NCI-H345 treated with DMSO at 0.1 percent for 48 hours (cell line): ENCODE measurements at regions not wholly inside any gene's neighbourhood (a gene's known extent, or its start where the extent isn't known, plus 50 kb on each side); places are given as distances from the start of the nearest gene placed in this dataset.
"Not testable (repeated sequence)": the region's sequence is repeated elsewhere in the genome, so short reads cannot be mapped to it uniquely, and the experiment has no call there.

Experiments
- DNase-seq: peaks from one replicate; lab custom pipeline; 2025; ENCODE audit not compliant: unreplicated experiment; lab: John Stamatoyannopoulos, UW

- no peak for DNase-seq
These were observed 610.5 kb upstream of the LRRTM4 start for GRCh38 chr2:78132391-78133370.

GRCh38 chr2:78145395-78145996, 623.3 kb upstream of the LRRTM4 start:
- DNase-seq, result no peak

- no peak for DNase-seq
These were observed 624.0 kb upstream of the LRRTM4 start for GRCh38 chr2:78145997-78146722.

DNA sequence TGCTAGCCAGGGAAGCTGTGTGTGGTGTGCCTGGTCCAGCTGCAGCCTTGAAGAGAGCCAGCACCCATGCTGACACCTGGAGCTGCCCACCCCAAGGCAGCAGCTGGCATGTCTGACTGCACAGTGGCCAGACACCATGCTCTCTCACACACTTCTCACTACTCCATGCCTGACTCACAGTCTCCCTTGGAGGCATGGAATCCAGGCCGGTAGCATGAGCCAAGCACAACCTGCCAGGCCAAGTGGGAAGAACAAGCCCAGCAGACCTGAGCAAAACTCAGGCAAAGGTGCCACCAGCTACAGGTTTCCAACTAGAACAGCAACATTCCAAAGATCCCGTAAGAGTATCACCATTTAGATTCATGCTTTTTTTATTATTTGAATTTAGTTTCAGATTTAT, 625.3 kb upstream of the LRRTM4 start:
- no peak for DNase-seq

GRCh38 chr2:78154586-78154985, 632.4 kb upstream of the LRRTM4 start:
- no peak for DNase-seq

DNA sequence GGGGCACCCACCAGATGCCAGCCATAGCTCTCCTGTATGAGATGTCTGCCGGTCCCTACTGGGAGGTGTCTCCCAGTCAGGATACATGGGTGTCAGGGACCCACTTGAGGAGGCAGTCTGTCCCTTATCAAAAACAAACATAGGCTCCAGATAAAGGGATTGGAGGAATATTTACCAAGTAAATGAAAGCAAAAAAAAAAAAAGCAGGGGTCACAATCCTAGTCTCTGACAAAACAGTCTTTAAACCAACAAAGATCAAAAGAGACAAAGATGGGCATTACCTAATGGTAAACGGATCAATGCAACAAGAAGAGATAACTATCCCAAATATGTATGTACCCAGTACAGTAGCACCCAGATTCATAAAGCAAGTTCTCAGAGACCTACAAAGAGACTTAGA, 640.0 kb upstream of the LRRTM4 start:
- no peak for DNase-seq

- DNase-seq, result not testable (repeated sequence)
These were observed 650.0 kb upstream of the LRRTM4 start for GRCh38 chr2:78172157-78172556.

GRCh38 chr2:78175645-78176044, 653.5 kb upstream of the LRRTM4 start:
- no peak for DNase-seq

DNA sequence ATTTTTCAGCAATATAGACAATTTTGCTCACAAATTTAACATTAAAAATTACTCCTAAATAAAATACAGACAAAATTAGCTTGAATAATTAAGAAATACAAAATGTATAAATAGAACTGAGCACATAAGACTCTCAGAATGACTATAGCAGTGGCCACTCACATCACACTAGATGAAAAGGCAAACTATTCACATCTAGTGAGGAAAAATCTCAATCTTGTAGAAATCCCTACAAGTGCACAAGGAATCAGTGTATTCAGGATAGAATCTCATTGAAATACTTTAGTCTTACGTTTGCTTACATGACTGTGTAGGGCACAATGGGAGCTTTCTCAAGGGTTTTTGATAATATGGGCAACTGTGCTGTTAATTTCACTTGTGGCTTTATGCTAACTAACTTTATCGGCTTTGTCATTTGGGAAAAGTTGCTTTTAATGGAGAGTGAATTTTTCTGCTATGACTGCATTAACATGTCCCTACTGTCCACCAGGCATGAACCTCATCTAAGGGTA, 678.9 kb upstream of the LRRTM4 start:
- no peak for DNase-seq

DNA sequence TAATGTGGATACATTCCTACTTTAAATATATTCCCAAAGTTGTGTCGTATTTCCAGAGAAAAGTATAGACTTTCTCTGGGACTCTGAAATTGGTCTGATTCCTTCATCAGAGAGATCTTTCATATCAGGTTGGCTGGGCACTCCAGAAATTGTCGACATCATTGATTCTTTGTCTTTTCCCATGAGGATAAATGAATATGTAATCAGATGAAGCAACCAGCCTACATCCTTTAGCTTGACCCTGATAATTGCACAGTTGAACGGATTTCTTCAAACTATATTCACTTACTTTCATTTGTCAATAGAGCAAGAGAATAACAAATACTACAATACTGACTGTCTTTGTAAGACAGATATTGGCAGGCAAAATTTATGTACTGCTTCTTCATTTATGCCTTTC, 680.2 kb upstream of the LRRTM4 start:
- no peak for DNase-seq

GRCh38 chr2:78202986-78203670, 681.0 kb upstream of the LRRTM4 start:
- DNase-seq, result no peak

GRCh38 chr2:78218066-78218465, 695.9 kb upstream of the LRRTM4 start:
- no peak for DNase-seq

DNA sequence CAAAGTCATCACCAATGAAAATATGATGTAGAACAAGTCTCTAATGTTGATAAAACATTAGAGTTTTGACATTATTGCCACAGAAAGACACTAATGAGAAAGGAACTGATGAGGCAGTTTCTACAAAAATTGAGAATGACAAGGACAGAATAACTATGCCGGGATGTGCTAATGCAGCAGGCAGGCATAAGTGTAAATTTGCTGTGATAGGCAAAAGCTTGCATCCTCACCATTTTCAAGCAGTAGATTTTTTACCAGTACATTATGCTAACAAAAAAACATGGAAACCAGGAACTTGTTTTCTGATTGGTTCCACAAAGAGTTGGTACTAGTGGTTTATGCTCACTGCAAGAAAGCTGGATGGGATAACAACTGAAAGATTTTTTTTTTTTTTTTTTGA, 715.5 kb upstream of the LRRTM4 start:
- no peak for DNase-seq

DNA sequence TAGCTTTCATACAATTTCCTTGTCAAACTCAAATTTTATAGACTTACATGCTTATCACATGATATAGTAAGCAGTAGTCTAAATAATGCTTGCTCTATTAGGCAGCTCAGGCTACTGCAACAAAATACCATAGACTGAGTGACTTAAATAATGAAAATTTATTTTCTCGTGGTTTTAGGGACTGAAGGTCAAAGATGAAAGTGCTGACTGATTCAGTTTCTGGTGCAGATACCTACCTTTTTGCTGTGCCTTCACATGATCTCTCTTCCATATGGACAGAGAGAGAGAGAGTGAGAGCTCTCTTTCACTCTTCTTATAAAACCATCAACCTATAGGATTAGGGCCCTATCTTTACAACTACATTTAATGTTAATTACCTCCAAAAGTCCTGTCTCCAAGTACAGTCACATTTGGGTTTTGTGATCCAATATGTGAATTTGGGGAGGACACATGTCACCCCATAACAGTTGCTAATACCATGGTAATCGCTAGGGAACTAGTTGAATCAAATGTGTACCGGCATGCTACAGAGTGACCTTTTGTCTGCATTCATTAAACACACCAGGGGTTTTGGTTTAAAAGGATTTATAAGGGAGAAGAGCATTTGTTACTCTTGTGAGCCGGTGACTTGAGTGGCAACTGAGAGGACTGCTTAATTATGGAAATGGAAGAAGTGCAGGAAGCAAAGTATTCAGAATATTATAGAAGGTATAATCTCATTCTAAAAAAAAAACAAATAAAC, 723.4 kb upstream of the LRRTM4 start:
- no peak for DNase-seq

- no peak for DNase-seq
These were observed 729.5 kb upstream of the LRRTM4 start for GRCh38 chr2:78251708-78252107.

DNA sequence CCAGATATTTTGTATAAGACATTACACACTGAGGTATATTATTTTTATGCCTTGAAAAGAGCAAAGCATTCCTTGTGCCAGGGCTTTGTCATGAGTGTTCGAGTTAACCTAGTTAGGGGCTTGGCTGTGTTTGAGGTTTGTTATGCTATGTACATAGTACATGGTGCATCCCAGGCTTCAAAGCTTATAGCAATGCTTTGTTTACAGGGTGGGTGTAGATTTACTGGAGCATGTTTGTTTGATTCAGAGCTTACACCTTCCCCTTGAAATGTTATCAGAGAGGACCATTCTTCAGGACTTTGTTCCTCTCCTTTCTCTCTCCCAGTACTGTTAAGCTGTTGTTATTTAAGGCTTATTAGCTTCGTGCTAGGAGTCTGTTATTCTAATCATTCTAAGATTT, 738.7 kb upstream of the LRRTM4 start:
- no peak for DNase-seq

GRCh38 chr2:78261454-78261853, 739.3 kb upstream of the LRRTM4 start:
- DNase-seq, result no peak

GRCh38 chr2:78262089-78262488, 739.9 kb upstream of the LRRTM4 start:
- not testable (repeated sequence) for DNase-seq

GRCh38 chr2:78262713-78263375, 740.7 kb upstream of the LRRTM4 start:
- DNase-seq, result no peak

DNA sequence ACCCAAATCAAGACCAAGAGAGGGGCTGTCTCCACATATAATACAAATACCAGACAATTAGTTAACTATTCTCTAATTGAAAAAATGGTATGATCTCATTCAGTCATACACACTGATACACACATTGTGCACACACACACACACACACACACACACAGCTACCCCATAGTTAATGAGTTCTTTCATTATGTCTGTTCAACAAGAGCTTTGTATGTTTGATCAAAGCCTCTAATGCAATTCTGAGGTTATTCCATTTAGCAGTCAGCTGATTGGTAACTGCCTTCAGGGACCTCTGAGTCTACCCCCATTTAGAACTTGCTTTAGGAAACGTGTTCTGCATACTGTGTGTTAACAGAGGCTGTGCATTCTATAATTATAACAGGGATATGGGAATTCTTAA, 741.4 kb upstream of the LRRTM4 start:
- DNase-seq, result no peak
